H9 (cell line): ENCODE measurements at regions not wholly inside any gene's neighbourhood (a gene's known extent, or its start where the extent isn't known, plus 50 kb on each side); places are given as distances from the start of the nearest gene placed in this dataset.

Source experiments
- DNase-seq: peaks from one replicate; pipeline ENCODE4 v3.0.0-alpha.2; 2017
- H2AFZ ChIP-seq: one replicate; pipeline ENCODE4 v1.6.1; 2013; ENCODE audit warnings: mild to moderate bottlenecking, low read length, control low read depth, moderate library complexity
- H2AK5ac ChIP-seq: 2 replicates; pipeline ENCODE4 v1.6.1; 2013; ENCODE audit warnings: low read length, control low read depth, mixed read lengths; ENCODE audit not compliant: insufficient read length
- H2BK120ac ChIP-seq: one replicate; pipeline ENCODE4 v1.6.1; 2013; ENCODE audit warnings: low read depth, mild to moderate bottlenecking, low read length, control low read depth, inconsistent platforms; ENCODE audit not compliant: poor library complexity, severe bottlenecking
- H2BK12ac ChIP-seq: 2 replicates; pipeline ENCODE4 v1.6.1; 2013; ENCODE audit warnings: low read length, control low read depth, mixed read lengths, low read depth; ENCODE audit not compliant: insufficient read length
- H2BK15ac ChIP-seq: 2 replicates; pipeline ENCODE4 v1.6.1; 2013; ENCODE audit warnings: low read depth, low read length, control low read depth
- H2BK20ac ChIP-seq: one replicate; pipeline ENCODE4 v1.6.1; 2013; ENCODE audit warnings: low read depth, mild to moderate bottlenecking, low read length, control low read depth, inconsistent platforms; ENCODE audit not compliant: poor library complexity, severe bottlenecking
- H2BK5ac ChIP-seq: 2 replicates; pipeline ENCODE4 v1.6.1; 2013; ENCODE audit warnings: low read length, control low read depth, mixed read lengths; ENCODE audit not compliant: insufficient read length
- H3K14ac ChIP-seq: 2 replicates; pipeline ENCODE4 v1.6.1; 2013; ENCODE audit warnings: low read length, control low read depth; ENCODE audit not compliant: insufficient read depth
- H3K18ac ChIP-seq: 2 replicates; pipeline ENCODE4 v1.6.1; 2013; ENCODE audit warnings: low read depth, mild to moderate bottlenecking, mixed read lengths, low read length, control low read depth; ENCODE audit not compliant: insufficient read length
- H3K23ac ChIP-seq: 2 replicates; pipeline ENCODE4 v1.6.1; 2013; ENCODE audit warnings: low read length, control low read depth, mixed read lengths, low read depth; ENCODE audit not compliant: insufficient read length
- H3K23me2 ChIP-seq: 2 replicates; pipeline ENCODE4 v1.6.1; 2013; ENCODE audit warnings: low read depth, mild to moderate bottlenecking, mixed read lengths, low read length, control low read depth; ENCODE audit not compliant: insufficient read length, poor library complexity, severe bottlenecking
- H3K27ac ChIP-seq: 2 replicates; pipeline ENCODE4 v1.5.1; 2013; ENCODE audit warnings: low read length, control low read depth, mixed read lengths, low read depth; ENCODE audit not compliant: insufficient read length
- H3K27me3 ChIP-seq: 2 replicates; pipeline ENCODE4 v1.6.1; 2013; ENCODE audit warnings: low read length, control low read depth, inconsistent platforms; ENCODE audit not compliant: insufficient read depth
- H3K4ac ChIP-seq: 2 replicates; pipeline ENCODE4 v1.6.1; 2013; ENCODE audit warnings: low read depth, mild to moderate bottlenecking, control low read depth, inconsistent platforms, low read length, moderate library complexity
- H3K4me1 ChIP-seq: 2 replicates; pipeline ENCODE4 v1.6.1; 2013; ENCODE audit warnings: low read length, control low read depth, inconsistent platforms; ENCODE audit not compliant: insufficient read depth
- H3K4me2 ChIP-seq: 2 replicates; pipeline ENCODE4 v1.6.1; 2013; ENCODE audit warnings: low read length, control low read depth, mixed read lengths; ENCODE audit not compliant: insufficient read length, insufficient read depth
- H3K56ac ChIP-seq: 2 replicates; pipeline ENCODE4 v1.6.1; 2013; ENCODE audit warnings: low read depth, mild to moderate bottlenecking, mixed read lengths, low read length, control low read depth; ENCODE audit not compliant: insufficient read length
- H3K79me1 ChIP-seq: 2 replicates; pipeline ENCODE4 v1.6.1; 2013; ENCODE audit warnings: low read depth, mild to moderate bottlenecking, moderate library complexity, low read length, control low read depth, inconsistent platforms; ENCODE audit not compliant: insufficient read depth, poor library complexity, severe bottlenecking
- H3K79me2 ChIP-seq: 2 replicates; pipeline ENCODE4 v1.6.1; 2013; ENCODE audit warnings: low read length, control low read depth, inconsistent platforms; ENCODE audit not compliant: insufficient read depth
- H3K9ac ChIP-seq: 2 replicates; pipeline ENCODE4 v1.6.1; 2013; ENCODE audit warnings: low read length, control low read depth, mixed read lengths; ENCODE audit not compliant: insufficient read length; ENCODE audit errors: extremely low read depth
- H3K9me3 ChIP-seq: one replicate; pipeline ENCODE4 v1.6.1; 2013; ENCODE audit warnings: low read depth, low read length, inconsistent platforms; ENCODE audit not compliant: control insufficient read depth
- H3T11ph ChIP-seq: one replicate; pipeline ENCODE4 v1.6.1; 2013; ENCODE audit warnings: mild to moderate bottlenecking, low read length, control low read depth, inconsistent platforms
- H4K20me1 ChIP-seq: one replicate; pipeline ENCODE4 v1.6.1; 2013; ENCODE audit not compliant: control insufficient read depth, insufficient read length, insufficient read depth
- H4K5ac ChIP-seq: 2 replicates; pipeline ENCODE4 v1.6.1; 2013; ENCODE audit warnings: low read depth, mild to moderate bottlenecking, mixed read lengths, low read length, control low read depth; ENCODE audit not compliant: insufficient read length
- H4K8ac ChIP-seq: replicated peaks from 2 replicates; pipeline ENCODE4 v1.6.1; 2013; ENCODE audit warnings: low read length, control low read depth, mixed read lengths, low read depth; ENCODE audit not compliant: insufficient read length
- H4K91ac ChIP-seq: 2 replicates; pipeline ENCODE4 v1.6.1; 2013; ENCODE audit warnings: low read depth, mild to moderate bottlenecking, moderate library complexity, mixed read lengths, low read length, control low read depth; ENCODE audit not compliant: insufficient read length
- H3K27ac Mint-ChIP-seq, 3 experiments: 2 replicates in 2 of 3; 3 replicates in 1 of 3; pipeline ENCODE4 v1.8.0; 2020 to 2021; ENCODE audit warnings: mixed read lengths in 3 of 3, mild to moderate bottlenecking in 1 of 3, moderate library complexity in 1 of 3
- H3K27me3 Mint-ChIP-seq: 2 replicates; pipeline ENCODE4 v1.8.0; 2021; ENCODE audit warnings: low read depth, mild to moderate bottlenecking, moderate library complexity, mixed read lengths
- H3K36me3 Mint-ChIP-seq, 3 experiments: 2 replicates in 2 of 3; 3 replicates in 1 of 3; pipeline ENCODE4 v1.8.0; 2020 to 2021; ENCODE audit warnings: low read depth in 3 of 3, mixed read lengths in 3 of 3; ENCODE audit not compliant: insufficient read depth in 1 of 3
- H3K4me1 Mint-ChIP-seq, 2 experiments: 2 replicates each; pipeline ENCODE4 v1.8.0; 2020; ENCODE audit warnings: mixed read lengths in 2 of 2
- H3K4me3 Mint-ChIP-seq, 2 experiments: 2 replicates in 1 of 2; 3 replicates in 1 of 2; pipeline ENCODE4 v1.8.0; 2020 to 2021; ENCODE audit warnings: mild to moderate bottlenecking in 2 of 2, mixed read lengths in 2 of 2, moderate library complexity in 1 of 2
- H3K9me3 Mint-ChIP-seq, 2 experiments: 2 replicates in 1 of 2; 3 replicates in 1 of 2; pipeline ENCODE4 v1.8.0; 2020; ENCODE audit warnings: mild to moderate bottlenecking in 2 of 2, mixed read lengths in 2 of 2, moderate library complexity in 1 of 2
- WGBS: extraction: QIAGEN DNeasy Blood & Tissue Kit; methylation state at CpG from one replicate; pipeline ENCODE4 v1.1.7; 2013; ENCODE audit warnings: missing lambda C conversion rate, low lambda C conversion rate, mixed read lengths; ENCODE audit not compliant: insufficient read length; ENCODE audit errors: extremely low coverage; 5-methylcytosine and 5-hydroxymethylcytosine counted together
- TF ChIP-seq, protein P1 (sequence below): fragments of 200-600 bp; sonication (generic); conservative IDR thresholded peaks from 3 replicates; pipeline ENCODE4 v1.8.0; 2021; ENCODE audit warnings: antibody characterized with exemption, mild to moderate bottlenecking

DNA sequence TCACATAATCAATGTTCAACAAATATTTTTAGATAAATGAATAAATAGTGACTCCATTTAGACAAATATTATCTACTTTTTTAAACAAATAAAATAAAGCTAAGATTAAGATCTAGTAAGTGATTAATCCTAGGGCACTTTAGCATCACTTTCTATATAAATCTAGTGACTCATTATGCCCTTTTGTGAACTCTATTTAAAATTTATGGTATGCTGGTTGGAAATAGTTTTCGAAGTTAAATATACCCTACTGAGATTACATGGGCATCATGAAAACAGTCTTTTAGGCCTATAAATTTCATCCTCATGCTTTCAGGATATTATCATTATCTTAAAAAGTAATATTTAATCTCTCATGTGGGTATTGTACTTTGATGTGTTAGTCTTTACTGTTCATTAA, 140.4 kb upstream of the UFL1 start:
- Mint-ChIP-seq H3K9me3 (no peaks in the 10 kb centered on the region), H3K4me1 (no peaks in the 10 kb centered on the region), H3K27ac (no peak overlapping the region), H3K36me3 (no peaks in the 10 kb centered on the region), H3K27me3 (no peaks in the 10 kb centered on the region), H3K4me3 (no peak overlapping the region)
- no peak overlapping the region for H2BK12ac ChIP-seq
- no peak overlapping the region for H3T11ph ChIP-seq
- no peaks in the 10 kb centered on the region for H3K9me3 ChIP-seq
- no peak overlapping the region for H3K56ac ChIP-seq
- no peak overlapping the region for H3K4ac ChIP-seq
- H3K4me1 ChIP-seq = no peaks in the 10 kb centered on the region
- no peak overlapping the region for H3K23ac ChIP-seq
- TF ChIP-seq, protein P1, sequence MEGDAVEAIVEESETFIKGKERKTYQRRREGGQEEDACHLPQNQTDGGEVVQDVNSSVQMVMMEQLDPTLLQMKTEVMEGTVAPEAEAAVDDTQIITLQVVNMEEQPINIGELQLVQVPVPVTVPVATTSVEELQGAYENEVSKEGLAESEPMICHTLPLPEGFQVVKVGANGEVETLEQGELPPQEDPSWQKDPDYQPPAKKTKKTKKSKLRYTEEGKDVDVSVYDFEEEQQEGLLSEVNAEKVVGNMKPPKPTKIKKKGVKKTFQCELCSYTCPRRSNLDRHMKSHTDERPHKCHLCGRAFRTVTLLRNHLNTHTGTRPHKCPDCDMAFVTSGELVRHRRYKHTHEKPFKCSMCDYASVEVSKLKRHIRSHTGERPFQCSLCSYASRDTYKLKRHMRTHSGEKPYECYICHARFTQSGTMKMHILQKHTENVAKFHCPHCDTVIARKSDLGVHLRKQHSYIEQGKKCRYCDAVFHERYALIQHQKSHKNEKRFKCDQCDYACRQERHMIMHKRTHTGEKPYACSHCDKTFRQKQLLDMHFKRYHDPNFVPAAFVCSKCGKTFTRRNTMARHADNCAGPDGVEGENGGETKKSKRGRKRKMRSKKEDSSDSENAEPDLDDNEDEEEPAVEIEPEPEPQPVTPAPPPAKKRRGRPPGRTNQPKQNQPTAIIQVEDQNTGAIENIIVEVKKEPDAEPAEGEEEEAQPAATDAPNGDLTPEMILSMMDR = no peak
- no peak for DNase-seq
- no peak overlapping the region for H2BK20ac ChIP-seq
- H2BK120ac ChIP-seq = no peak overlapping the region
- no peak overlapping the region for H2AFZ ChIP-seq
- H3K4me2 ChIP-seq = no peak overlapping the region
- H3K27ac ChIP-seq = no peak overlapping the region
- H2AK5ac ChIP-seq = no peak overlapping the region
- H3K79me2 ChIP-seq = no peaks in the 10 kb centered on the region
- H4K5ac ChIP-seq = no peak overlapping the region
- no peak overlapping the region for H4K8ac ChIP-seq
- WGBS = no CpG with 5 or more reads among the region's 1 CpG
- no peaks in the 10 kb centered on the region for H4K20me1 ChIP-seq
- no peak overlapping the region for H2BK15ac ChIP-seq
- H4K91ac ChIP-seq = no peak overlapping the region
- H3K18ac ChIP-seq = no peak overlapping the region
- no peak overlapping the region for H3K9ac ChIP-seq
- H3K79me1 ChIP-seq = no peaks in the 10 kb centered on the region
- H3K14ac ChIP-seq = no peak overlapping the region
- no peaks in the 10 kb centered on the region for H3K27me3 ChIP-seq
- H3K23me2 ChIP-seq = no peaks in the 10 kb centered on the region
- no peak overlapping the region for H2BK5ac ChIP-seq
